Putamen (tissue), 1 donor: ENCODE measurements at regions not wholly inside any gene's neighbourhood (a gene's known extent, or its start where the extent isn't known, plus 50 kb on each side); places are given as distances from the start of the nearest gene placed in this dataset.
A peak's percentile ranks its signal among the peaks of the same experiment; 100 is the strongest.

ENCODE experiments used
- DNase-seq: peaks from one replicate; pipeline ENCODE4 v3.0.0-alpha.2; 2016; ENCODE audit warnings: low spot score

DNA sequence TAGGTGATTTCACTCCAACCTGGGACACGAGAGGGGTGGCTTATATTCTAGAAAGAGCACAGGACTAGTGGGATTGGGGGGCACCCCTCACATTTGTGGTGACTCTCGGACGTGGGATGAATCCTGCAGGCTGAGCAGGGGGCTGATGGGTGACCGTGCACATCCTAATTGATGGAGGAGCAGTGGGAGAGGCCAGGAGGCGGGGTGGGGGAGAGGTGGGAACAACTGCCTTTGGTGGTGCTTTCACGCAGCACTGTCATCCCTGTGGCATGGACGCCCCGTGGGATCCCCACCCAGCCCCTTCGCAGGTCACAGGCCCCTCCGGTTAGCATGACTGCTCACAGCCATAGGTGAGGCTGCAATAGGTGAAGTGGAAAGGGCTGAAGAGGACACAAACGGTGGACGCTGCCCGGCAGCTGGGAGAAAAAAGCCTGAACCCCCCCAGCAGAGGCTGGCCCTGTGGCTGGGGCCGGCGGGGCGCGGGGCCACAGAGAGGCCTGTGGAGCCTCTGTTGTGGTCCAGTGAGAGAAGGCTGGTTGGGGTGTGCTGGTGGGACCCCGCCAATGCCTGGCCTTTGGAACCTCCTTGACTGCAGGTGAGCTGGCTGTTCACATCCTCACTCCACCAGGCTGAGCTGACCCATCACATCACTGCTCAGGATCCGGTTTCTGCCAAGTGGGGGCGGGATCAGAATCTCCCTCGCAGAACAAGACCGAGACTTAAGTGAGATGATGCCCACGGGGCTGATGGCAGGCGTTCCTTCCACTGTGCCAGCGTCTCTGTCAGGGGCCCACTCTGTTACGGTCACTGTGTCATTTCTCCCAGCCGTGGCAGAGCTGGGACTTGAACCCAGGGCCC, 325.4 kb downstream of the TEX29 start:
- no peak for DNase-seq

DNA sequence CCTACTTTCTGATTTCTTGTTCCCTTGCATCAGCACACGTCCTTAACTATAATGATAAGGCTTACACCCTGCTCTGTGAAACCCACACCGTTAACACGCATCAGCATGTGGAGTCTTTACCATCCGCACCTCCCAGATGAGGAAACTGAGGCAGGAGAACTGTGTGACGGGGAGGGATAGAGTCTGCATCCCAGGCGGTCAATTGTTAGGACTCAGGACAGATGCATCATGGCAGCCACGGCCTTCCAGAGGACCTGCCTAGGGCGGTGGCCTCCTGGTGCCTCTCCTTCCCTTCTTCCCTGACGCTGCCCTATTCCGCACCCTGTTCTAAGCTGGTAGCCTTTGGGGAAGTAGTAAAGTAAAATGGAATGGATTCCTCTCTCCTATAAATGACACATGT, 326.0 kb downstream of the TEX29 start:
- no peak for DNase-seq

DNA sequence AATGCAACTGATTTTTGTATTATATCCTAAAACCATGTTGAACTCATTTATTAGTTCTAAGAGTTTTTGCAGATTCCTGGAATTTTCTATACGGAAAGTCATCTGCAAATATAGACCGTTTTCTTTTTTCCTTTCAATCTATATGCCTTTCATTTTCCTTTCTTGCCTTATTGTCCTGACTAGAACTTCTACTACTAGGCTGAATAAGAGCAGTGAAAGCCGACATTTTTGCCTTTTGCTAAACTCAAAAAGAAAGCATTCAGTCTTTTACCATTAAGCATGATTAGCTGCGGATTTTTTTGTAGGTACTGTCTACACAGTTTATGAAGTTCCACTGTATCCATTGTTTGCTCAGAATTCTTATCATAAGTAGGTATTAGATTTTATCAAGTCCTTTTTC, 328.4 kb downstream of the TEX29 start:
- DNase-seq: no peak

DNA sequence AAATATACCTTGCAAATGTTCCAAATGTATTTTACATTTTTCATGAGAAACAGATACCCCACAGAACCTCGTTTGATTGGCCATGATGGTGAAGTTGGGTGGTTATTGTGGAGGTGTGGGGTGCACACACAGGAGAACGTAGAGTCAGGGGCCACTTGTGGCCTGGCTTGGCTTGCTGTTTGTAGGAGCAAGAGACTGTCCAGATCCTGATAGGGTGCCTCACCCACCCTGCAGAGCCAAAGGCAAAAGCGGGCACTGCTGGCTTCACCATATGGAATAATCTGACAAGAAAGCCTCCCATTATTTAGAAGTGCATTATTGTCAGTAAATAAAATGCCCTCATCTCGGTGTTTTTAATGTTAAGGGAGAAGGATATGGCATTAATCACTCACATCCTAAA, 330.2 kb downstream of the TEX29 start:
- no peak for DNase-seq

DNA sequence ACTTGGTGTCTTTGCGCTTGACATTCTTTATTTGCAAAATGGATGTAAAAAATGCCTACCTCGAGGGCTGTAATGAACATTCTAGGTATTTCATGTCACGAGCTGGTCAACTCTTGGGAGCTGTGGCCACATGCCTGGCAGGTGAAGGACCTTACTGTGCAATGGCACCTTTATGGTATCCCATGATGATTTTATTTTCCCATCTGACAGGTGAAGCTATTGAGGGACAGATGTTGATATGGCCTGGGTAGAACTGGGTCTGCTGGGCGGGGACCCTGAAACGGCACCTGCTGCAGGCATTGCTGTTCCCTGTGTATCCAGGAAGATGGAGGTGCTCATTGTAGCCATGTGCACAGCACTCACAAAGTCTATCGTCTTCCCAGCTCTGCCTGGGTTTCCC, 332.2 kb downstream of the TEX29 start:
- no peak for DNase-seq

DNA sequence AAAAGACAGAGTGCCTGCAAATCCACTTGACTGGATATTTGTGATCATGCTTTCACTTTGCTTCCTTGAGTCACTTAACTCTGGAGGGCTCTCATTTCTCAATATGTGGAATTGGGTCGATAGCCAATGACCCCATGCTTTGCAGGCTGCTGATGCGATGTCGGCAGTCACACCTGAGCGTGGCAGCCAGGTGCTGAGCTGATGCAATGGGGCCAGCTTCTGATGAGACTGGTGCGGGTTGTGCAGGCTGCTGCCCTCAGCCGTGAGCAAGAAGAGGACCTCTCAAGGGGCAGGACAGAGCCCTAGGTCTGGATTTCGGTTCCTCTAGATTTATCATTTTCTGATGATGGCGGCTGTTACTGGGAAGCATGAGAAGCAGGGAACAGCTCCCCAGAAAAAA, 334.1 kb downstream of the TEX29 start:
- DNase-seq: no peak

DNA sequence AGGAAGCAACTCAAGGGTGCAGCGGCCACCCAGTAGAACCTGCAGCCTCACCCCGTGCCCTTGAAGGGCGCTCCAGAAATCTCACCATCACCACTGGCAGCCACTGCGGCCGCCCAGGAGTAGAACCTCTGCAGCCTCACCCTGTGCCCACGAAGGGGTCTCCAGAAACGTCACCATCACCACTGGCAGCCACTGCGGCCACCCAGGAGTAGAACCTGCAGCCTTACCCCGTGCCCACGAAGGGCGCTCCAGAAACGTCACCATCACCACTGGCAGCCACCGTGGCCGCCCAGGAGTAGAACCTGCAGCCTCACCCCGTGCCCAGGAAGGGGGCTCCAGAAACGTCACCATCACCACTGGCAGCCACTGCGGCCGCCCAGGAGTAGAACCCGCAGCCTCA, 336.0 kb downstream of the TEX29 start:
- no peak for DNase-seq

DNA sequence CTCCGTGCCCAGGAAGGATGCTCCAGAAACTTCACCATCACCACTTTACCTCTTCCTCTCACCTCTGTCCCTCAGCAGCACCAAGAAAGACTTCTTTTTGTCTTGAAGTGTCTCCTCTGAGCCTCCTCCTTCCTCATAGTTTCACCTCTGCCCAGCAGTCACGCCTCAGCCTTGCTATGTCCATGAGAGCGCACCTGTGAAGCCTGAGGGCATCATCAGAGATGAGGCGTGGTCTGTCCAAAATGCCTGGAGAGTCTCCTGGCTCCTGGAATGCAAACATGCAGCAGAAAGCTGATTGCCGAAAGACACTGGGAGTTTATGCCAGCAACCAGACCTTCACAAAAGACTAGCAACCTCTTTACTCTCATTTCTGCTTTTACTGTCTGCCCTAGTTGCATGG, 336.6 kb downstream of the TEX29 start:
- no peak for DNase-seq

DNA sequence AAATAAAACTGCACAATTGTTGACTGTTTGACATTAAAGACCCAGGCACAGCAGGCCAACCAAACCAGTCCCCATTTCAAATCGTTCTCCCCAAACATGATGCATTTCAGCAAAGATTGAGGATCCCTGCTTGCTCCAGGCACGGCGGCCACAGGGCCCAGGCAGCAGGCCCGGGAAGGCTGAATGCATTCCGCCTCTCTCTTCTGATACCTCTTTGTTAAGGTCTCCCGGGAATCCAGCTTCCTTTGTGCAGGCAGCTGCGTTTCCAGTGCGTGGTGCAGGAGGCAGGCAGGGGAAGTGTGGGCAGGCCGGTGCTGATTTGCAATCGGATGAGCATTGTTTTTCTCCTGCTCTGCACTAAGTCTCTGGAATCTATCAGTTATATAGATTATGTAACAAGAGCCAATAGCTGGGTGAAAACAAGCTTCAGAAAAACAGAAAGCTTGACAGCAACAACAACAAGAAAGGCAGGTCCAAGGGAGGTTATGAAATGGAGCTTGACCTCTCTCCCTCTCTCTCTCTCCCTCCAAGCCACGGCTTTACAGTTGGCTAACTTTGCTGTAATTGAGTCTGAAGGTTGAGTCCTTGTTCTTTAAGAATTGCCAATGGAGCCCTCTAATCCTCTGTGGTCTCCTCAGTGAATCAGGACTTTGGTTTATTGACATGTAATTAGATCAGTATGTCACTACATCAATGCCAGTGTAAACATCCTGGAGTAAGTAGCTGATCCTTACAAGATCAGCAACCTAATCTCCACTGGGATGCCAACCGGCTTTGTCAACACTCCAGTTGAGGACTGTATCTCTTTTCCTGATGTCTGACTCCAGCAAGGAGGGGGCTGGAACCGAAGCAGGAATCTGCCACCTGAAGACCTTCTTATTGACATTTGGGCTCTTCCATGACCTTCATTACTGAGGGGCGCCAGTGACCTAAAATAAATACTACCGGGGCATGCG, 338.0 kb downstream of the TEX29 start:
- DNase-seq: peak; percentile 60

DNA sequence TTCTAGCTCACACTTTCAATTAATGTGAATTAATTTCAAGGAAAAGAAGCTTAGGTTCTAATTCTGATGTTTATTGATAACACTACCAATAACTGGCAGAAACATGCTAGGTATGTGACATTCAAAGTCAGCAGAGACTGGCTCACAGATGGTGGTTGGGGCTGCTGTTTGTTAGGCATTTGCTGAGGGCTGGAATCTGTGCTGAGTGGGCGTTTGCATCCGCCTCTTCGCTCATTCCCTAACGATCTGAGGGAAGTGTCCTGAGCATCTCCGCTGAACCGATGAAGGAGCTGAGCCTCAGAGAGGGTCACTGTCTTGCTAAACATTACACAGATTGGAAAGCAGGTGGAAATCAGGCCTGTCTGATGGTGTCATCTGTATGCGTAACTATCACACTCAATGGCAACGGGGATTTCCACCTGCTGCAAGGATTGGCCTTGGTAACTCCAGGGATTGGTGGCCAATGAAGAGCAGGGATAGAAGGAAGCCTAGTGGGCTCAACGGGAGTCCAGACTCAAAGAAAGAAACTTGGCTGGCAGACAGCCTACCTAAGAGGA, 338.9 kb downstream of the TEX29 start:
- DNase-seq: no peak

DNA sequence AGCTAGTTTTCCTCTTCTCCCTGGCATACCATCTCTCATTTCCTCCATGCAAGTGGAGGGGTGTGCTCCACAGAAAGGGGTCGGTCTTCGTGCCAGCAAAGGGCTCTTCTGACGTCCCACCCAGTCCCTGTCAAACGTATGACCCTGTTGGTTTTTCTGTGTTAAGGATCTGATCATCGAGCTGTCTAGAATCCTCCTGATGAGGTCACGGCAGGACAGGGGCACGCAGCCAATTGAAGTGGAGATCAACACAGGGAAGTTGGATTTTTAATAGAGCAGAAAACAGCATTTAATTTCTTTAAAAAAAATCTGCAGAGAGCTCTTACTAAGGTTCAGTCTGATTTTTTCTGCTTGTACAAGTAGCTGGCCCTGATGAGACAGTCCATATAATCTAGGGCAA, 339.4 kb downstream of the TEX29 start:
- DNase-seq: no peak

DNA sequence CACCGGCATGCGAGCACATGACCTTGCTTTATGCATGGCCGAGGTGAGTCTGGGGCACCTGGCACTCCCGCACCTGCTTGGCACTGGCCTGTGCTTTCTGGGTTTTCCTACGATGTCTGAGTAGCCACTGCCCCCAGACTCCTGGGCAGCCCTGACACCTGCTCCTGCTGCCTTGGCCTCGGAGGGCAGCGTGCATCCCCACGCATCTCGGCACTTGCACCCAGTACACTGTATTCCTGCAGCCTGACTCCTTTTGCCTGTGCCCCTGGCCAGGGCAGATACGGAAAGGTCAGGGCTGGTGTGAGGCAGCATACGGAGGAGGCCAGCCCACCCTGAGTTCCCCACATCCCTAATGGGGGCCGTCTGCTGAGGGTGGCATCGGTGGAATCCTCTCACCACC, 340.6 kb downstream of the TEX29 start:
- DNase-seq: no peak

DNA sequence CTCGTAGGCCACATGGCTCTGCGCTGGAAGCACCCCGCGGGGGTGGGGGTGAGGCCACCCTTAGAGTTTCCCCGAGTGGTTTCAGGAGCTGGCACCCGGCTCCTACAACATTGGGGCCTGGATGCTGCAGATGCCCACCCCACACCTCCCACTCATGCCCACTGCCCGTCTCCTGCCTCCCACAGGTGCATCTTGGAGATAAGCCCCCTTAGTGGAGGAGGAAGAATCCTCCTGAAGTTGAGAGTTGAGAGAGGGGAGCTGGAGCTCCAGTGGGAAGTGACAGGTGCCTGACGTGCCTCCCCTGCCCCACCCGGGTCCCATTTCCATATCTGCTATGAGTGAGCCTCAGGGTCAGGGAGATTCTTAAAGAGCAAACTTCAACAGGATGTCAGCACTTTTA, 341.3 kb downstream of the TEX29 start:
- DNase-seq: no peak

DNA sequence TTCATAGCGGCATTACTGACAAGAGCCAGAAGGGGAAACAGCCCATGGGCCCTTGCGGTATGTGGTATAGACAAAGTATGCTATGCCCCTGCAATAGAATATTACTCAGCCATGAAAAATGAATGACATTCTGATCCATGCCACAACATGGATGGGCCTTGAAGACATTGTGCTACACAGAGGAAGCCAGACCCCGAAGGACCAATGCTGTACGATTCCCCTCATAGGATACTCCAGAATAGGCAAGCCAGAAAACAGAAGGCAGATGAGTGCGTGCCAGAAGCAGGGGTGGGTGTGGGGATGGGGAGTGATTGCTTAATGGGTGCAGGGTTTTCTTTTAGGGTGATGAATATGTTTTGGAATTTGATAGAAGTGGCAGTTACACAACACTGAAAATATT, 342.0 kb downstream of the TEX29 start:
- no peak for DNase-seq

DNA sequence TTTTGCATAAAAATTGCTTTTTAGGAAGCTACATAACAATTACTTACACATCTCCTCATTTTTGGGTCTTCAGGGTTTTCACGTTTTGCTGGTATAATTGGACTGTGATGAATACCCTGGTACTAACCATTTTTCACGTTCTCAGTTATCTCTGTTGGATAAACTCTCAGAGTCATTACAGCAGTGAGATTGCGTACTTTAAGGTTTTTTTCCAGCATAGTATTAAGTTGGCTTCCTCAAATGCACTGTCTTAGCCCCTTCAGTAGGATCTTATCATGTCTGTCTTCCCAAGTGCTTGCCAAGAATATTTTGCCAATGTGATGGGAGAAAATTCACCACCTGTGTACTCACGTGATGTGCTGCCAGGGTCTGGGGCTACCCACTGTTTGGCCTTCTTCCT, 342.5 kb downstream of the TEX29 start:
- no peak for DNase-seq

DNA sequence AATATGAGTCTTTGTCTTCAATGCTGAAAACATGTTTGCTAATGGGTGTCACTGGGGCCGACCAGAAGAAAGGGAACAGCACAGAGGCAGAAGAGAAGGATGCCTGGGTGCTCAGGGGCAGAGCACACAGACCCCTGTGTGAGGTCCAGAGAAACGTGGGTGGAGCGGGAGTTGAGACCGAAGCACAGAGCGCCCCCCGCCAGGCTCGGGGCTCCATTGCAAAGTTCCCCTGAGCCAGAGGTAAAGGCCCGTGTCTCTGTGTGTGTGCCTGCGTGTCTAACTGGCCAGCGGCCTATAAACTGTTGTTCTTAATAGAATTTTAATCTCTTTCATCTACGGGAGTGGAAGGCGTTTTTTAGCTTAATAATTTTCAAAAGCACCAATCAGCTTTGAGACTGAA, 343.1 kb downstream of the TEX29 start:
- DNase-seq: no peak

DNA sequence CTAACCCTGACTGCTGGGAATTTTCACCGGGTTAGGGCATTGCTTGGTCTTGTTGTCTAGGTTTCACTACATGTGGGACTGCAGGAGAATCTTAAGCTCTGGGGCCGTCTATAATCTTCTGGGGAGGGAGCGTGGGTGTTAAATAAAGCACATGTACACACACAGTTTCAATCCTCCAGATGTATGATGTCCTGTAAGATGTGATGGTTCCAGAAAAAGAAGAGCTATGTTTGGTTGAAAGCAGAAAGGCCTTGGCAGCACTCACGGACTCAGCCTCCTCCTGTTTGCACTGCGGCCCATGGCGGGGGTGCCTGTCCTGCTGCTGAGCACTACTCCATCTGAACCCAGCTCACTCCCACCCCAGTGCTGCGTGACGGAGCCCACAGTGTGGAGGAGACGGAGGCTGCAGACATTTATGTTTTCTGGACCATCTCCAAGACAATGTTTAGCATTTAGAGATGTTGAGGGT, 343.5 kb downstream of the TEX29 start:
- no peak for DNase-seq

DNA sequence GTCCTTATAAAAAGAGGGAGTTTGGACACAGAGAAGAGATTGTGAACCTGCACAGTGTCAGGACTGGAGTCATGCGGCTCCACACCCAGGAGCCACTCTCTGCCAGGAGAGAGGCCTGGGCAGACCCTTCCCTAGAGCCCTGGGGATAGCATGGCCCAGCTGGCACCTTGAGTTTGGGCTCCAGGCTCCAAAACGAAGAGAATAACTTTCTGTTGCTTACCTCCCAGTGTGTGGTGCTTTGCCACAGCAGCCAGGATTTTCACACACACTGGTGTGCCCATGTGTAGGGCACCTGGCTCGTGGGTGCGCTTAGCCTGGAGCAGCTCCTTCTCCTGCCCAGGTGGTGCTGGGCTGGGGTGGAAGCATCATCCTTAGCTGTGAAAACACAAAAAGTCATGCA, 344.3 kb downstream of the TEX29 start:
- DNase-seq: no peak

DNA sequence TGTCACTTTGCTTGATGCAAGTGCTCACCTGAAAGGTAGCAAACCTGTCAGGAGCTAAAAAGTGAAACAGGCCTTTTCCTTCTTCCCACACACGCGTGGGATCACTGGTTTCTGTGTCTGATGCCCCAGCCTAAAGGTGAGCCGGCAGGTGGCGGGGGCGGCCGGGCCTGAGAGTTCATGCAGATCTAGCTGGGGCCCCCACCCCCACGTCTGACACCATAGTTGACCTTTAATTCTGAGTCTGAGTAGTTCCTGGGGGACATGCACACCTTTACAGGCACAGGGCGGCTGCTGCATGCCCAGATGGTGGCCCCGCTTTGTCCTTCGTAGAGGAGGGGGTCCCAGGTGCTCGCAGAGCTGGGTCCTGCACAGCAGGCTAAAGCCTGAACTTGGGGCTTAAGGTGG, 345.3 kb downstream of the TEX29 start:
- no peak for DNase-seq

DNA sequence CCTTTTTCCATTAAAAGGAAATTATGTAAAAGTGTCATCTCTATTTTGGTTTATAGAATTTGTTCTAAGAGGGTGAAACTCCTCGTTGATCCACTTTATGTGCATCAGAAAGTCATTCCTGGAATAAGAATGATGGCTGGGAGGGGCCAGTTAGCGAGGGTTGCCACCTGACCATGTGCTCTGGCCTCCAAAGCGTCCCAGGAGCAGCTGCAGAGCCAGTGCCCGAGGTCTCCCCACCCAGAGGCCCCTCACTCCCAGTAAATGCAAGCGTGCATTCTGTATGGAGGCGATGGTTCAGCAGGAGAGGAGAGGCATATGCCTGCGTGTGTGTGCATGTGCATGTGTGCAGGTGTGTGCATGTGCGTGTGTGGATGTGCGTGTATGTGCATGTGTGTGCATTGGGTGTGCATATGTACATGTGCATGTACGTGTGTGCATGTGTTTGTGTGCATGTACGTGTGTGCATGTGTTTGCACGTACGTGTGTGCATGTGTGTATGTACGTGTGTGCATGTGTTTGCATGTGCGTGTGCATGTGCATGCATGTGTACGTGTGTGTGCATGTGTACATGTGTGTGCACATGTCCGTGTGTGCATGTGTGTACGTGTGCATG, 345.8 kb downstream of the TEX29 start:
- no peak for DNase-seq

DNA sequence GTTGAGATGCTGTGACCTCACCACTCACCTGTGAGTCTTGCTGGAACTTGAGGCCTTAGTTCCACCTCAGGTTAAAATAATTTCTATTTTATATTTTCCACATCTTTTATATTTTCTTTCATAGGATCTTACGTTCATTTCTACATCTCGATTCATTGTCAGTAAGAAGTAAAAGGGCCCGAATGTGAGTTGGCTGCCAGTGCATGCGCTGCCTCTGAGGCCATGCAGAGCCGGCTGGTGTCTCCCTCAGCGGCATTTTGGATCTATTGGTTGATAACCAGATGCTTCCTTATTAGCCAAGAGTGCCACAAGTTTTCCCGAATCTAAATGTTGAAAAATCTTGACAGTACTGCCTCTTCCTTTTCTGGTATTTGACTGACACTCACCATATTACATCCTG, 347.3 kb downstream of the TEX29 start:
- no peak for DNase-seq

DNA sequence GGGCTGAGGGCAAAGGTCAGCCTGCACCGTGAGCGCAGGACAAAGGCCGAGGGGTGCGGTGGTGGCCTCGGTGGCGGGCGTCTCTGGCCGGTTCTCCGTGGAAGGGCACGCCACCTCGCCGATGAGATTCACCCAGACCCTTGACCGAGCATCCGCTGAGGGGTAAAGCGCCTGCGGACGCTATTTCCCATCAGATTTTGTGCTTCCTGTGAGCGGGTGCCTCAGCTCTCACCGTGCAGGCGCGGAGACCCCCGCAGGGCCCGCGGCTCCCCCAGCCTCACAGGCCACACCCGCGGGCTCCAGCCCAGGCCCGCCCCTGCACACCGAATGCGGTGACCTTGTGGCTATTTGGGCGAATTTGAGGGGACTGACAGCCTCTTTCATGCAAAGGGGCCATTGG, 348.0 kb downstream of the TEX29 start:
- no peak for DNase-seq
